SJSA1 (cell line): ENCODE measurements at regions not wholly inside any gene's neighbourhood (a gene's known extent, or its start where the extent isn't known, plus 50 kb on each side); places are given as distances from the start of the nearest gene placed in this dataset.

Experiments
- DNase-seq, 2 experiments: peaks; one replicate each; pipeline ENCODE4 v3.0.0-alpha.2; 2015 to 2020; ENCODE audit warnings: low spot score in 2 of 2, low read depth in 1 of 2
- H3K27ac ChIP-seq: fragments of 250-450 bp; sonication (Bioruptor Pico); 2 replicates; pipeline ENCODE4 v1.5.1; 2020; ENCODE audit warnings: mild to moderate bottlenecking, moderate library complexity
- H3K27me3 ChIP-seq: fragments of 250-450 bp; sonication (Bioruptor Pico); replicated peaks from 2 replicates; pipeline ENCODE4 v1.5.1; 2020; ENCODE audit warnings: mild to moderate bottlenecking, moderate library complexity
- H3K36me3 ChIP-seq: fragments of 250-450 bp; sonication (Bioruptor Pico); 2 replicates; pipeline ENCODE4 v1.5.1; 2020; ENCODE audit warnings: mild to moderate bottlenecking
- H3K4me1 ChIP-seq: fragments of 250-450 bp; sonication (Bioruptor Pico); replicated peaks from 2 replicates; pipeline ENCODE4 v1.6.1; 2021; ENCODE audit warnings: mild to moderate bottlenecking
- H3K4me3 ChIP-seq: fragments of 250-450 bp; sonication (Bioruptor Pico); 2 replicates; pipeline ENCODE4 v1.5.1; 2020; ENCODE audit warnings: mild to moderate bottlenecking
- H3K9me3 ChIP-seq: fragments of 250-450 bp; sonication (Bioruptor Pico); replicated peaks from 2 replicates; pipeline ENCODE4 v1.5.1; 2020; ENCODE audit warnings: mild to moderate bottlenecking

- no peaks in the 10 kb centered on the region for H3K9me3 ChIP-seq
- peaks cover 19% of the 10 kb centered on the region for H3K4me1 ChIP-seq
- no peak overlapping the region for H3K27ac ChIP-seq
- no peaks in the 10 kb centered on the region for H3K36me3 ChIP-seq
- peak in 1 of 2 experiments; percentile 31 for DNase-seq
- H3K27me3 ChIP-seq, result no peaks in the 10 kb centered on the region
- H3K4me3 ChIP-seq, result no peak overlapping the region
These were observed 62.2 kb upstream of the PRPS1 start for GRCh38 chrX:107565931-107566603.

GRCh38 chrX:107566604-107567262 lies 61.6 kb upstream of the PRPS1 start:
- no peaks in the 10 kb centered on the region for H3K27me3 ChIP-seq
- peak in 1 of 2 experiments; percentile 14 for DNase-seq
- H3K4me1 ChIP-seq, result peaks cover 26% of the 10 kb centered on the region
- no peak overlapping the region for H3K27ac ChIP-seq
- no peak overlapping the region for H3K4me3 ChIP-seq
- H3K36me3 ChIP-seq, result no peaks in the 10 kb centered on the region
- H3K9me3 ChIP-seq, result no peaks in the 10 kb centered on the region

- Histone ChIP-seq H3K27me3 (no peaks in the 10 kb centered on the region), H3K9me3 (no peaks in the 10 kb centered on the region), H3K4me3 (no peak overlapping the region), H3K27ac (no peak overlapping the region), H3K4me1 (peaks cover 27% of the 10 kb centered on the region), H3K36me3 (no peaks in the 10 kb centered on the region)
- DNase-seq, result no peak
These were observed 60.9 kb upstream of the PRPS1 start for GRCh38 chrX:107567370-107567769.

GRCh38 chrX:107571296-107571998 lies 56.9 kb upstream of the PRPS1 start:
- Histone ChIP-seq H3K27me3 (no peaks in the 10 kb centered on the region), H3K9me3 (no peaks in the 10 kb centered on the region), H3K36me3 (no peaks in the 10 kb centered on the region), H3K4me3 (no peak overlapping the region), H3K27ac (peak overlapping the region; percentile 62), H3K4me1 (peaks cover 38% of the 10 kb centered on the region)
- DNase-seq, result peak; percentile 66 to 81

- no peaks in the 10 kb centered on the region for H3K36me3 ChIP-seq
- H3K9me3 ChIP-seq, result no peaks in the 10 kb centered on the region
- H3K4me3 ChIP-seq, result no peak overlapping the region
- no peak overlapping the region for H3K27ac ChIP-seq
- peaks cover 36% of the 10 kb centered on the region for H3K4me1 ChIP-seq
- DNase-seq, result no peak
- no peaks in the 10 kb centered on the region for H3K27me3 ChIP-seq
These were observed 55.3 kb upstream of the PRPS1 start for GRCh38 chrX:107573016-107573415.

GRCh38 chrX:107574054-107574683 lies 54.1 kb upstream of the PRPS1 start:
- H3K36me3 ChIP-seq, result no peaks in the 10 kb centered on the region
- H3K27ac ChIP-seq, result peak overlapping the region; percentile 77
- peaks cover 36% of the 10 kb centered on the region for H3K4me1 ChIP-seq
- peak in 1 of 2 experiments; percentile 68 for DNase-seq
- H3K27me3 ChIP-seq, result no peaks in the 10 kb centered on the region
- H3K4me3 ChIP-seq, result no peak overlapping the region
- H3K9me3 ChIP-seq, result no peaks in the 10 kb centered on the region

GRCh38 chrX:107574711-107575110 lies 53.6 kb upstream of the PRPS1 start:
- Histone ChIP-seq H3K4me3 (no peak overlapping the region), H3K36me3 (no peaks in the 10 kb centered on the region), H3K4me1 (peaks cover 36% of the 10 kb centered on the region), H3K9me3 (no peaks in the 10 kb centered on the region), H3K27ac (peak overlapping the region; percentile 77), H3K27me3 (no peaks in the 10 kb centered on the region)
- DNase-seq, result no peak

GRCh38 chrX:107576392-107576791 lies 51.9 kb upstream of the PRPS1 start:
- H3K36me3 ChIP-seq, result no peaks in the 10 kb centered on the region
- H3K4me3 ChIP-seq, result no peak overlapping the region
- H3K4me1 ChIP-seq, result peaks cover 30% of the 10 kb centered on the region
- no peak for DNase-seq
- H3K27ac ChIP-seq, result no peak overlapping the region
- H3K9me3 ChIP-seq, result no peaks in the 10 kb centered on the region
- H3K27me3 ChIP-seq, result no peaks in the 10 kb centered on the region

- Histone ChIP-seq H3K9me3 (no peaks in the 10 kb centered on the region), H3K4me3 (no peak overlapping the region), H3K27ac (no peak overlapping the region), H3K4me1 (peaks cover 25% of the 10 kb centered on the region), H3K27me3 (no peaks in the 10 kb centered on the region), H3K36me3 (no peaks in the 10 kb centered on the region)
- no peak for DNase-seq
These were observed 51.5 kb upstream of the PRPS1 start for GRCh38 chrX:107576841-107577240.

- Histone ChIP-seq H3K4me3 (no peak overlapping the region), H3K9me3 (no peaks in the 10 kb centered on the region), H3K4me1 (peaks cover 22% of the 10 kb centered on the region), H3K27ac (no peak overlapping the region), H3K27me3 (no peaks in the 10 kb centered on the region), H3K36me3 (no peaks in the 10 kb centered on the region)
- no peak for DNase-seq
These were observed 50.4 kb upstream of the PRPS1 start for GRCh38 chrX:107577933-107578332.
